ENCODE measurements at regions not wholly inside any gene's neighbourhood (a gene's known extent, or its start where the extent isn't known, plus 50 kb on each side); places are given as distances from the start of the nearest gene placed in this dataset.

- no peak for TF ChIP-seq CTCF (IDR thresholded peaks at IDR 0.05)
- no peaks in the 10 kb centered on the region for H3K36me3 ChIP-seq (replicated peaks in 1 of 2; ENCODE audit: control insufficient read depth in 1 of 2, insufficient read depth in 2 of 2, low read length in 2 of 2)
- H3K9ac ChIP-seq (ENCODE audit: insufficient read depth, low read length, poor library complexity, severe bottlenecking) = no peak overlapping the region
- no peak overlapping the region for H3K4me2 ChIP-seq (replicated peaks; ENCODE audit: extremely low read depth, low read length, poor library complexity, severe bottlenecking)
- no peaks in the 10 kb centered on the region for H3K79me2 ChIP-seq (ENCODE audit: insufficient read depth, low read length)
- Mint-ChIP-seq H3K36me3 (no peaks in the 10 kb centered on the region), H3K4me1 (no peaks in the 10 kb centered on the region), H3K4me3 (no peak overlapping the region), H3K27me3 (ENCODE audit: low read depth in 3 of 3) (peaks cover 0 to 3% (median 2%) of the 10 kb centered on the region in 3 donors), H3K9me3 (peaks cover 0 to 6% (median 1%) of the 10 kb centered on the region in 7 donors), H3K27ac (no peak overlapping the region)
- H3K9me3 ChIP-seq (replicated peaks in 1 of 2; ENCODE audit: control insufficient read depth in 1 of 2, insufficient read depth in 1 of 2, low read length in 2 of 2) = no peaks in the 10 kb centered on the region
- H3K4me1 ChIP-seq (ENCODE audit: control insufficient read depth in 1 of 2, insufficient read depth in 2 of 2, low read length in 2 of 2) = no peaks in the 10 kb centered on the region
- no peak for DNase-seq
- WGBS (ENCODE audit: insufficient coverage) = 89% methylated on average over 2 of the region's 2 CpGs
- H3K27me3 ChIP-seq (ENCODE audit: control insufficient read depth in 2 of 2, insufficient read depth in 2 of 2, low read length in 2 of 2) = no peaks in the 10 kb centered on the region
- H2AFZ ChIP-seq (ENCODE audit: insufficient read depth, low read depth, low read length, poor library complexity, severe bottlenecking) = no peak overlapping the region
- no peaks in the 10 kb centered on the region for H4K20me1 ChIP-seq (ENCODE audit: insufficient read depth, low read length)
- intact Hi-C loops (cut with micrococcal nuclease) = no loop called here
- H3K27ac ChIP-seq (ENCODE audit: low read depth in 1 of 2, low read length in 2 of 2) = no peak overlapping the region
- no peak overlapping the region for H3K4me3 ChIP-seq (replicated peaks in 1 of 3; ENCODE audit: low read depth in 2 of 3, low read length in 3 of 3)
Observed at GRCh38 chr7:24110056-24110455, 173.9 kb upstream of the NPY start.

GRCh38 chr7:24113506-24113905, 170.5 kb upstream of the NPY start:
- intact Hi-C loops (cut with micrococcal nuclease) = no loop called here
- H3K27ac ChIP-seq (ENCODE audit: low read depth in 1 of 2, low read length in 2 of 2) = no peak overlapping the region
- Mint-ChIP-seq H3K4me3 (no peak overlapping the region), H3K9me3 (peaks cover 0 to 5% (median 2%) of the 10 kb centered on the region in 7 donors), H3K36me3 (no peaks in the 10 kb centered on the region), H3K27me3 (ENCODE audit: low read depth in 3 of 3) (peaks cover 0 to 3% (median 3%) of the 10 kb centered on the region in 3 donors), H3K27ac (peak overlapping the region in 1 of 7 donors; percentile 37), H3K4me1 (no peaks in the 10 kb centered on the region)
- no peaks in the 10 kb centered on the region for H3K79me2 ChIP-seq (ENCODE audit: insufficient read depth, low read length)
- H3K4me2 ChIP-seq (replicated peaks; ENCODE audit: extremely low read depth, low read length, poor library complexity, severe bottlenecking) = no peak overlapping the region
- no peak for TF ChIP-seq CTCF (IDR thresholded peaks at IDR 0.05)
- no peak overlapping the region for H3K9ac ChIP-seq (ENCODE audit: insufficient read depth, low read length, poor library complexity, severe bottlenecking)
- no peaks in the 10 kb centered on the region for H4K20me1 ChIP-seq (ENCODE audit: insufficient read depth, low read length)
- 98% methylated on average over 7 of the region's 7 CpGs for WGBS (ENCODE audit: insufficient coverage)
- no peaks in the 10 kb centered on the region for H3K9me3 ChIP-seq (replicated peaks in 1 of 2; ENCODE audit: control insufficient read depth in 1 of 2, insufficient read depth in 1 of 2, low read length in 2 of 2)
- H2AFZ ChIP-seq (ENCODE audit: insufficient read depth, low read depth, low read length, poor library complexity, severe bottlenecking) = no peak overlapping the region
- no peaks in the 10 kb centered on the region for H3K36me3 ChIP-seq (replicated peaks in 1 of 2; ENCODE audit: control insufficient read depth in 1 of 2, insufficient read depth in 2 of 2, low read length in 2 of 2)
- H3K27me3 ChIP-seq (ENCODE audit: control insufficient read depth in 2 of 2, insufficient read depth in 2 of 2, low read length in 2 of 2) = no peaks in the 10 kb centered on the region
- H3K4me3 ChIP-seq (replicated peaks in 1 of 3; ENCODE audit: low read depth in 2 of 3, low read length in 3 of 3) = no peak overlapping the region
- H3K4me1 ChIP-seq (ENCODE audit: control insufficient read depth in 1 of 2, insufficient read depth in 2 of 2, low read length in 2 of 2) = no peaks in the 10 kb centered on the region
- DNase-seq = no peak
